ENCODE measurements at regions not wholly inside any gene's neighbourhood (a gene's known extent, or its start where the extent isn't known, plus 50 kb on each side); places are given as distances from the start of the nearest gene placed in this dataset.

GRCh38 chr1:68558321-68559026 is 61.6 kb upstream of the DEPDC1 start:
- TF ChIP-seq CTCF (IDR thresholded peaks at IDR 0.05; ENCODE audit: low read length) (no peak), EZH2 (IDR thresholded peaks at IDR 0.05; ENCODE audit: borderline replicate concordance, low read length) (no peak)
